ENCODE measurements at regions not wholly inside any gene's neighbourhood (a gene's known extent, or its start where the extent isn't known, plus 50 kb on each side); places are given as distances from the start of the nearest gene placed in this dataset.

DNA sequence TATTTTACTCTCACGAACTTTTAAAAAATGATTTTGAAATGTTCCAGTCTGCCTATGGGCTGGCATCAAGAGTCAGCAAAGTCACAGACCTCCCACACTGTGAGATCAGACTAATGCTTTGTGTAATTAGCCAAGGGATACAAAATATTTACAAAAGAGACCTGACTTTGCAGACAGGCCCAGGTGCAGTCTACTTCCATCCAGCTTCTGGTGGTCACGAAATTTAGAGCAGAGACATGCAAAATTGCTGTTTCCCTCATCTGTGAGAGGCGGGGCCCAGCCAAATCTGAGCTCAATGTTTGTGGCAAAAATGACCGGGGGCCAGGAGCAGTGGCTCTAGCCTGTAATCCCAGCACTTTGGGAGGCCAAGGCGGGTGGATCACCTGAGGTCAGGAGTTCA lies 82.5 kb upstream of the PITRM1 start:
- TF ChIP-seq POLR2A (IDR thresholded peaks at IDR 0.05) = no peak
- TF ChIP-seq, protein P1, sequence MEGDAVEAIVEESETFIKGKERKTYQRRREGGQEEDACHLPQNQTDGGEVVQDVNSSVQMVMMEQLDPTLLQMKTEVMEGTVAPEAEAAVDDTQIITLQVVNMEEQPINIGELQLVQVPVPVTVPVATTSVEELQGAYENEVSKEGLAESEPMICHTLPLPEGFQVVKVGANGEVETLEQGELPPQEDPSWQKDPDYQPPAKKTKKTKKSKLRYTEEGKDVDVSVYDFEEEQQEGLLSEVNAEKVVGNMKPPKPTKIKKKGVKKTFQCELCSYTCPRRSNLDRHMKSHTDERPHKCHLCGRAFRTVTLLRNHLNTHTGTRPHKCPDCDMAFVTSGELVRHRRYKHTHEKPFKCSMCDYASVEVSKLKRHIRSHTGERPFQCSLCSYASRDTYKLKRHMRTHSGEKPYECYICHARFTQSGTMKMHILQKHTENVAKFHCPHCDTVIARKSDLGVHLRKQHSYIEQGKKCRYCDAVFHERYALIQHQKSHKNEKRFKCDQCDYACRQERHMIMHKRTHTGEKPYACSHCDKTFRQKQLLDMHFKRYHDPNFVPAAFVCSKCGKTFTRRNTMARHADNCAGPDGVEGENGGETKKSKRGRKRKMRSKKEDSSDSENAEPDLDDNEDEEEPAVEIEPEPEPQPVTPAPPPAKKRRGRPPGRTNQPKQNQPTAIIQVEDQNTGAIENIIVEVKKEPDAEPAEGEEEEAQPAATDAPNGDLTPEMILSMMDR (IDR thresholded peaks at IDR 0.05) = no peak

Measured in heart left ventricle (tissue), 13 donors.